ENCODE measurements at regions not wholly inside any gene's neighbourhood (a gene's known extent, or its start where the extent isn't known, plus 50 kb on each side); places are given as distances from the start of the nearest gene placed in this dataset.

- no peak for DNase-seq
Observed at GRCh38 chr17:79364315-79365094, 246.3 kb downstream of the RBFOX3 start.

- DNase-seq = no peak
Observed at GRCh38 chr17:79363552-79364275, 247.1 kb downstream of the RBFOX3 start.

GRCh38 chr17:79362772-79363305, 248.0 kb downstream of the RBFOX3 start:
- DNase-seq = no peak

- no peak for DNase-seq
Observed at GRCh38 chr17:79361873-79362771, 248.7 kb downstream of the RBFOX3 start.

- no peak for DNase-seq
Observed at GRCh38 chr17:79361221-79361734, 249.6 kb downstream of the RBFOX3 start.

- no peak for DNase-seq
Observed at GRCh38 chr17:79360196-79360595, 250.7 kb downstream of the RBFOX3 start.

- DNase-seq = no peak
Observed at GRCh38 chr17:79356839-79357447, 253.9 kb downstream of the RBFOX3 start.

- DNase-seq = no peak
Observed at GRCh38 chr17:79355165-79355564, 255.7 kb downstream of the RBFOX3 start.

GRCh38 chr17:79354173-79354820, 256.6 kb downstream of the RBFOX3 start:
- DNase-seq = no peak

- DNase-seq = no peak
Observed at GRCh38 chr17:79353548-79353947, 257.3 kb downstream of the RBFOX3 start.

- DNase-seq = no peak
Observed at GRCh38 chr17:79353016-79353415, 257.8 kb downstream of the RBFOX3 start.

GRCh38 chr17:79350533-79350932, 260.3 kb downstream of the RBFOX3 start:
- no peak for DNase-seq

GRCh38 chr17:79349506-79350400, 261.1 kb downstream of the RBFOX3 start:
- no peak for DNase-seq

- DNase-seq = no peak
Observed at GRCh38 chr17:79342376-79342775, 267.8 kb downstream of the ENGASE start.

GRCh38 chr17:79341816-79342215, 267.2 kb downstream of the ENGASE start:
- no peak for DNase-seq

GRCh38 chr17:79341222-79341780, 266.7 kb downstream of the ENGASE start:
- DNase-seq = no peak

- no peak for DNase-seq
Observed at GRCh38 chr17:79340333-79341221, 266.0 kb downstream of the ENGASE start.

GRCh38 chr17:79339321-79339720, 264.7 kb downstream of the ENGASE start:
- no peak for DNase-seq

GRCh38 chr17:79338604-79339003, 264.0 kb downstream of the ENGASE start:
- no peak for DNase-seq

Measured in activated CD8-positive, alpha-beta memory T cell treated with anti-CD3 and anti-CD28 coated beads, Interleukin-2, amount 50 U/mL, for 48 hours (primary cell).